HCT116 (cell line): ENCODE measurements at regions not wholly inside any gene's neighbourhood (a gene's known extent, or its start where the extent isn't known, plus 50 kb on each side); places are given as distances from the start of the nearest gene placed in this dataset.

Source experiments
- ATAC-seq: fragments of 200-7000 bp; cut with Tn5 transposase; 2 replicates; pipeline ENCODE4 v1.9.1; 2020; ENCODE audit warnings: mild to moderate bottlenecking, moderate library complexity
- BruUV-seq: library from RNA; stranded (reverse); fragments of 400-500 nt; replicated peaks from 2 replicates; lab custom pipeline; 2021; lab: Mats Ljungman, UMichigan
- CTCF ChIA-PET: fragments of 300-600 bp; sonication (Branson Sonifier 250); formaldehyde crosslinking; loops from one replicate; lab custom pipeline; 2021; ENCODE audit warnings: antibody characterized with exemption; lab: Charles Lee
- POLR2A ChIA-PET: fragments of 300-600, 350-600 bp; sonication (Branson Sonifier 250); formaldehyde crosslinking; loops from one replicate; lab custom pipeline; 2021; ENCODE audit warnings: antibody characterized with exemption; lab: Charles Lee
- RAD21 ChIA-PET, 2 experiments: fragments of 300-600 bp; sonication (Branson Sonifier 250); formaldehyde crosslinking; loops; one replicate each; lab custom pipeline; 2023; ENCODE audit warnings: low total read pairs in 2 of 2; ENCODE audit not compliant: uncharacterized antibody in 2 of 2, unreplicated experiment in 2 of 2, low non-redundant PET in 1 of 2; lab: Charles Lee
- DNase-seq: peaks from one replicate; pipeline ENCODE4 v3.0.0-alpha.2; 2010; ENCODE audit warnings: low read depth, low spot score
- H2AFZ ChIP-seq: fragments of 200-600 bp; shearing (Covaris generic), sonication (generic); 2 replicates; pipeline ENCODE4 v1.6.1; 2017; ENCODE audit warnings: low read depth, mixed run types, mixed read lengths, antibody characterized with exemption, low read length; ENCODE audit not compliant: poor library complexity, severe bottlenecking
- H3K27ac ChIP-seq: 2 replicates; pipeline ENCODE4 v1.5.1; 2012; ENCODE audit warnings: low read depth, low read length
- H3K27me3 ChIP-seq: fragments of 200-600 bp; sonication (generic); 2 replicates; pipeline ENCODE4 v1.6.1; 2016; ENCODE audit warnings: mixed run types, low read length, mixed read lengths; ENCODE audit not compliant: insufficient read depth
- H3K36me3 ChIP-seq, 2 experiments: fragments of 200-500 bp in 1 of 2; fragments of 200-600 bp in 1 of 2; sonication (Bioruptor generic) in 1 of 2; sonication (generic) in 1 of 2; 2 replicates each; pipeline versions ENCODE4 v1.5.1 to v1.6.1; 2014 to 2016; ENCODE audit warnings: low read length in 2 of 2, inconsistent platforms in 1 of 2, mixed read lengths in 1 of 2, mixed run types in 1 of 2; ENCODE audit not compliant: insufficient read depth in 2 of 2, control insufficient read depth in 1 of 2
- H3K4me1 ChIP-seq, 2 experiments: fragments of 200-600 bp in 1 of 2; sonication (generic) in 1 of 2; 2 replicates each; pipeline versions ENCODE4 v1.5.1 to v1.6.1; 2012 to 2017; ENCODE audit warnings: low read length in 2 of 2, inconsistent platforms in 1 of 2, mild to moderate bottlenecking in 1 of 2, mixed read lengths in 1 of 2, mixed run types in 1 of 2, moderate library complexity in 1 of 2; ENCODE audit not compliant: insufficient read depth in 2 of 2, control insufficient read depth in 1 of 2
- H3K4me2 ChIP-seq: fragments of 200-600 bp; sonication (generic); 2 replicates; pipeline ENCODE4 v1.6.1; 2017; ENCODE audit warnings: mixed run types, low read length, mixed read lengths
- H3K4me3 ChIP-seq, 2 experiments: fragments of 200-600 bp in 1 of 2; sonication (generic) in 1 of 2; replicated peaks in 1 of 2; 2 replicates each; pipeline ENCODE4 v1.5.1; 2011 to 2016; ENCODE audit warnings: low read length in 2 of 2, control low read depth in 1 of 2, low read depth in 1 of 2, mild to moderate bottlenecking in 1 of 2, mixed read lengths in 1 of 2, mixed run types in 1 of 2
- H3K79me2 ChIP-seq: fragments of 200-600 bp; sonication (generic); 2 replicates; pipeline ENCODE4 v1.6.1; 2017; ENCODE audit warnings: mild to moderate bottlenecking, mixed run types, low read length, moderate library complexity, mixed read lengths; ENCODE audit not compliant: insufficient read depth
- H3K9ac ChIP-seq: fragments of 200-600 bp; sonication (generic); 2 replicates; pipeline ENCODE4 v1.6.1; 2016; ENCODE audit warnings: low read length, mixed read lengths
- H3K9me2 ChIP-seq: fragments of 200-600 bp; sonication (generic), shearing (Covaris generic); 2 replicates; pipeline ENCODE4 v1.6.1; 2017; ENCODE audit warnings: mixed run types, mild to moderate bottlenecking, moderate library complexity; ENCODE audit not compliant: insufficient read depth
- H3K9me3 ChIP-seq, 2 experiments: fragments of 200-500 bp in 1 of 2; fragments of 200-600 bp in 1 of 2; sonication (Bioruptor generic) in 1 of 2; sonication (generic) in 1 of 2; 2 replicates each; pipeline ENCODE4 v1.6.1; 2014 to 2017; ENCODE audit warnings: low read length in 2 of 2, mixed read lengths in 2 of 2, inconsistent platforms in 1 of 2, low read depth in 1 of 2, mild to moderate bottlenecking in 1 of 2, mixed run types in 1 of 2, moderate library complexity in 1 of 2; ENCODE audit not compliant: control insufficient read depth in 1 of 2, insufficient read depth in 1 of 2
- H4K20me1 ChIP-seq: fragments of 200-600 bp; sonication (generic), shearing (Covaris generic); 2 replicates; pipeline ENCODE4 v1.6.1; 2017; ENCODE audit warnings: mixed run types, mild to moderate bottlenecking, moderate library complexity; ENCODE audit not compliant: insufficient read depth
- ATF3 ChIP-seq: IDR thresholded peaks from 2 replicates; pipeline ENCODE4 v1.6.1; 2012
- CBX3 ChIP-seq: IDR thresholded peaks from 2 replicates; pipeline ENCODE4 v1.6.1; 2012; ENCODE audit warnings: low read depth
- CTCF ChIP-seq, 3 experiments: fragments of 200-600 bp in 1 of 3; sonication (generic) in 1 of 3; IDR thresholded peaks in 2 of 3; conservative IDR thresholded peaks in 1 of 3; 2 replicates each; pipeline ENCODE4 v1.5.1; 2012 to 2017; ENCODE audit warnings: low read depth in 2 of 3, low read length in 2 of 3, antibody characterized with exemption in 1 of 3, borderline replicate concordance in 1 of 3, control low read depth in 1 of 3, mild to moderate bottlenecking in 1 of 3, mixed read lengths in 1 of 3, mixed run types in 1 of 3, moderate library complexity in 1 of 3; ENCODE audit not compliant: insufficient read depth in 1 of 3
- EGR1 ChIP-seq: IDR thresholded peaks from 2 replicates; pipeline ENCODE4 v1.6.1; 2012; ENCODE audit warnings: low read depth
- ELF1 ChIP-seq: IDR thresholded peaks from 2 replicates; pipeline ENCODE4 v1.6.1; 2012; ENCODE audit warnings: low read depth, borderline replicate concordance
- EZH2phosphoT487 ChIP-seq: fragments of 200-600 bp; IDR thresholded peaks from 2 replicates; pipeline ENCODE4 v1.6.1; 2018; ENCODE audit warnings: antibody characterized with exemption, borderline replicate concordance
- POLR2AphosphoS5 ChIP-seq: IDR thresholded peaks from 2 replicates; pipeline ENCODE4 v1.6.1; 2011; ENCODE audit warnings: mild to moderate bottlenecking, low read depth, low read length, moderate library complexity
- RAD21 ChIP-seq: IDR thresholded peaks from 2 replicates; pipeline ENCODE4 v1.6.1; 2012; ENCODE audit warnings: low read depth, mild to moderate bottlenecking
- SRF ChIP-seq: IDR thresholded peaks from 2 replicates; pipeline ENCODE4 v1.6.1; 2012; ENCODE audit warnings: low read depth
- YY1 ChIP-seq: IDR thresholded peaks from 2 replicates; pipeline ENCODE4 v1.6.1; 2011; ENCODE audit warnings: low read length, low read depth, moderate library complexity, mild to moderate bottlenecking; ENCODE audit not compliant: insufficient replicate concordance; ENCODE audit errors: extremely low read depth
- ZBTB33 ChIP-seq: IDR thresholded peaks from 2 replicates; pipeline ENCODE4 v1.6.1; 2011; ENCODE audit warnings: mild to moderate bottlenecking, low read length, moderate library complexity; ENCODE audit not compliant: insufficient replicate concordance; ENCODE audit errors: extremely low read depth
- intact Hi-C: fragments of 100-400 bp; cut with micrococcal nuclease; formaldehyde crosslinking; loops from 2 replicates; pipeline ENCODE4 v1.10.0; 2022

- ChIA-PET POLR2A (no interaction called here), RAD21 (no interaction called here), CTCF (no interaction called here)
- H3K4me1 ChIP-seq = no peaks in the 10 kb centered on the region
- no TSS peak for BruUV-seq
- DNase-seq (peak; percentile 7), ATAC-seq (0 out of 2 replicates have a peak, but pooled peaks have one; percentile 38)
- no peaks in the 10 kb centered on the region; a peak in 1 of 4 replicates for H3K9me3 ChIP-seq
- no peak overlapping the region for H3K27ac ChIP-seq
- H3K4me3 ChIP-seq = no peak overlapping the region
- TF ChIP-seq CTCF (IDR thresholded peaks at IDR 0.05 in 2 of 3, conservative IDR thresholded peaks at IDR 0.05 in 1 of 3; ENCODE audit: borderline replicate concordance in 1 of 3, insufficient read depth in 1 of 3, low read depth in 2 of 3, low read length in 2 of 3) (peak in 2 of 3 experiments; percentile 75 to 89; a peak in 4 of 6 replicates), CBX3 (0 out of 2 replicates have a peak, but pooled peaks have one; percentile 29), RAD21 (peak; percentile 48), EZH2phosphoT487 (no peak)
- H3K9ac ChIP-seq = no peak overlapping the region
- H4K20me1 ChIP-seq = no peaks in the 10 kb centered on the region
- H3K79me2 ChIP-seq = no peaks in the 10 kb centered on the region
- no peaks in the 10 kb centered on the region for H3K27me3 ChIP-seq
- intact Hi-C loops = no loop called here
- H3K36me3 ChIP-seq = no peaks in the 10 kb centered on the region
- no peak overlapping the region for H2AFZ ChIP-seq
- no peaks in the 10 kb centered on the region; the same call in 1 of the 2 replicates for H3K9me2 ChIP-seq
- H3K4me2 ChIP-seq = no peak overlapping the region
Measured at GRCh38 chr2:60152226-60152833, 401.1 kb downstream of the BCL11A start.

- intact Hi-C loops = no loop called here
- no peaks in the 10 kb centered on the region for H3K9me2 ChIP-seq
- BruUV-seq = no TSS peak
- H4K20me1 ChIP-seq = no peaks in the 10 kb centered on the region
- no peak overlapping the region for H3K27ac ChIP-seq
- no peaks in the 10 kb centered on the region for H3K79me2 ChIP-seq
- ChIA-PET RAD21 (no interaction called here), POLR2A (no interaction called here), CTCF (no interaction called here)
- H3K9me3 ChIP-seq = no peaks in the 10 kb centered on the region; a peak in 1 of 4 replicates
- no peak overlapping the region for H2AFZ ChIP-seq
- no peak overlapping the region for H3K9ac ChIP-seq
- no peaks in the 10 kb centered on the region for H3K4me1 ChIP-seq
- no peak overlapping the region for H3K4me2 ChIP-seq
- TF ChIP-seq ZBTB33 (no peak), POLR2AphosphoS5 (no peak), ELF1 (no peak), ATF3 (no peak), YY1 (no peak), SRF (no peak), RAD21 (no peak), EGR1 (no peak)
- H3K4me3 ChIP-seq = no peak overlapping the region
- DNase-seq = no peak
- no peaks in the 10 kb centered on the region for H3K27me3 ChIP-seq
- H3K36me3 ChIP-seq = no peaks in the 10 kb centered on the region
- no peak for ATAC-seq
Measured at GRCh38 chr2:60149176-60149575, 404.3 kb downstream of the BCL11A start.
